ENCODE measurements at regions not wholly inside any gene's neighbourhood (a gene's known extent, or its start where the extent isn't known, plus 50 kb on each side); places are given as distances from the start of the nearest gene placed in this dataset.

GRCh38 chr13:84460989-84461388, 578.7 kb upstream of the SLITRK1 start:
- TF ChIP-seq RAD21 (IDR thresholded peaks at IDR 0.05; ENCODE audit: insufficient read depth, low read depth, low read length), result no peak
- no peak for TF ChIP-seq SUPT20H (IDR thresholded peaks at IDR 0.05; ENCODE audit: borderline replicate concordance, control insufficient read depth, low read depth, low read length)
- TF ChIP-seq MAX (IDR thresholded peaks at IDR 0.05; ENCODE audit: low read depth, low read length), result no peak
- TF ChIP-seq ATF7 (IDR thresholded peaks at IDR 0.05; ENCODE audit: low read depth), result 0 out of 2 replicates have a peak, but pooled peaks have one; percentile 8
- TF ChIP-seq MTA2 (IDR thresholded peaks at IDR 0.05; ENCODE audit: low read depth), result peak; percentile 69
- TF ChIP-seq DPF2 (IDR thresholded peaks at IDR 0.05), result 0 out of 2 replicates have a peak, but pooled peaks have one; percentile 31
- peak; percentile 9 for TF ChIP-seq MEF2B (IDR thresholded peaks at IDR 0.05; ENCODE audit: partially characterized antibody, poor library complexity, severe bottlenecking)
- TF ChIP-seq, protein P1, sequence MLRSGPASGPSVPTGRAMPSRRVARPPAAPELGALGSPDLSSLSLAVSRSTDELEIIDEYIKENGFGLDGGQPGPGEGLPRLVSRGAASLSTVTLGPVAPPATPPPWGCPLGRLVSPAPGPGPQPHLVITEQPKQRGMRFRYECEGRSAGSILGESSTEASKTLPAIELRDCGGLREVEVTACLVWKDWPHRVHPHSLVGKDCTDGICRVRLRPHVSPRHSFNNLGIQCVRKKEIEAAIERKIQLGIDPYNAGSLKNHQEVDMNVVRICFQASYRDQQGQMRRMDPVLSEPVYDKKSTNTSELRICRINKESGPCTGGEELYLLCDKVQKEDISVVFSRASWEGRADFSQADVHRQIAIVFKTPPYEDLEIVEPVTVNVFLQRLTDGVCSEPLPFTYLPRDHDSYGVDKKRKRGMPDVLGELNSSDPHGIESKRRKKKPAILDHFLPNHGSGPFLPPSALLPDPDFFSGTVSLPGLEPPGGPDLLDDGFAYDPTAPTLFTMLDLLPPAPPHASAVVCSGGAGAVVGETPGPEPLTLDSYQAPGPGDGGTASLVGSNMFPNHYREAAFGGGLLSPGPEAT (IDR thresholded peaks at IDR 0.05; ENCODE audit: low read depth), result peak; percentile 21; the same call in 1 of the 2 replicates
- no peak for TF ChIP-seq STAT3 (IDR thresholded peaks at IDR 0.05; ENCODE audit: low read depth, low read length)
- Histone ChIP-seq H3K9ac (ENCODE audit: control insufficient read depth, insufficient read depth, low read length) (no peak overlapping the region), H3K27ac (ENCODE audit: control insufficient read depth, insufficient read depth) (no peak overlapping the region), H3K4me1 (ENCODE audit: control insufficient read depth, insufficient read depth, low read length) (no peaks in the 10 kb centered on the region), H3K4me3 (no peak overlapping the region), H2AFZ (ENCODE audit: control insufficient read depth, low read depth, low read length) (no peak overlapping the region), H4K20me1 (ENCODE audit: control insufficient read depth, insufficient read depth) (no peaks in the 10 kb centered on the region), H3K36me3 (ENCODE audit: control insufficient read depth in 2 of 2, insufficient read depth in 2 of 2, low read length in 1 of 2) (no peaks in the 10 kb centered on the region), H3K9me3 (replicated peaks; ENCODE audit: control insufficient read depth, insufficient read depth, low read length) (no peaks in the 10 kb centered on the region), H3K79me2 (ENCODE audit: control insufficient read depth, insufficient read depth, low read length) (no peaks in the 10 kb centered on the region), H3K27me3 (replicated peaks in 1 of 2; ENCODE audit: control insufficient read depth in 2 of 2, insufficient read depth in 2 of 2, low read length in 1 of 2) (no peaks in the 10 kb centered on the region), H3K4me2 (ENCODE audit: control insufficient read depth, insufficient read depth) (no peak overlapping the region)
- BruUV-seq (replicated peaks), result no TSS peak
- DNase-seq (ENCODE audit: low read depth, low spot score), result no peak
- ATAC-seq, result peak; percentile 72
- POLR2A ChIA-PET, result no interaction called here
- in situ Hi-C loops (cut with MboI), result no loop called here
- SMC1A ChIA-PET (ENCODE audit: uncharacterized antibody, unreplicated experiment), result interaction anchor here (1.2 to 2.2 kb wide), 5 partner anchors 13 to 114 kb away, joined by 3 to 6 read pairs (median 5); no protein-coding TSS in a partner anchor
- CTCF ChIA-PET, result interaction anchor here (0.5 to 1.9 kb wide), 4 partner anchors 25 to 114 kb away, joined by 3 to 9 read pairs (median 3); no protein-coding TSS in a partner anchor
- RAD21 ChIA-PET (ENCODE audit: unreplicated experiment), result interaction anchor here (1.0 to 1.8 kb wide), 4 partner anchors 21 to 37 kb away, joined by 3 to 5 read pairs (median 4); no protein-coding TSS in a partner anchor
- intact Hi-C loops (cut with micrococcal nuclease; ENCODE audit: unreplicated experiment), result no loop called here
- FAIRE-seq, result no peak
